Lower lobe of right lung (tissue), 2 donors: ENCODE measurements at regions not wholly inside any gene's neighbourhood (a gene's known extent, or its start where the extent isn't known, plus 50 kb on each side); places are given as distances from the start of the nearest gene placed in this dataset.
"Not testable (repeated sequence)": the region's sequence is repeated elsewhere in the genome, so short reads cannot be mapped to it uniquely, and the experiment has no call there.

Experiments used
- ATAC-seq, 2 donors: fragments of 200-7000 bp; cut with Tn5 transposase; one replicate each; pipeline ENCODE4 v1.9.1; 2020 to 2022; ENCODE audit warnings: mild to moderate bottlenecking in 2 of 2, moderate library complexity in 2 of 2
- DNase-seq: peaks from one replicate; pipeline ENCODE4 v3.0.0-alpha.2; 2020
- H3K27ac ChIP-seq: fragments of 200-600 bp; one replicate; pipeline ENCODE4 v1.8.0; 2022
- H3K27me3 ChIP-seq: fragments of 200-600 bp; one replicate; pipeline ENCODE4 v1.8.0; 2022; ENCODE audit warnings: low read depth
- H3K36me3 ChIP-seq: fragments of 200-600 bp; one replicate; pipeline ENCODE4 v1.8.0; 2022; ENCODE audit warnings: mild to moderate bottlenecking
- H3K4me1 ChIP-seq: fragments of 200-600 bp; one replicate; pipeline ENCODE4 v1.8.0; 2022
- H3K4me3 ChIP-seq: fragments of 200-600 bp; one replicate; pipeline ENCODE4 v1.8.0; 2022; ENCODE audit warnings: mild to moderate bottlenecking
- H3K9me3 ChIP-seq: fragments of 200-600 bp; one replicate; pipeline ENCODE4 v1.8.0; 2022
- intact Hi-C: fragments of 100-400 bp; cut with DNase I; formaldehyde crosslinking; loops from one replicate; pipeline ENCODE4 v1.11.0; 2022
- TF ChIP-seq, protein P1 (sequence below): fragments of 200-600 bp; IDR thresholded peaks from one replicate; pipeline ENCODE4 v1.8.0; 2022; ENCODE audit warnings: antibody characterized with exemption, mild to moderate bottlenecking
- donor health status: DM: no; HTN: yes; CAD: no; lungs with severe emphysema.

DNA sequence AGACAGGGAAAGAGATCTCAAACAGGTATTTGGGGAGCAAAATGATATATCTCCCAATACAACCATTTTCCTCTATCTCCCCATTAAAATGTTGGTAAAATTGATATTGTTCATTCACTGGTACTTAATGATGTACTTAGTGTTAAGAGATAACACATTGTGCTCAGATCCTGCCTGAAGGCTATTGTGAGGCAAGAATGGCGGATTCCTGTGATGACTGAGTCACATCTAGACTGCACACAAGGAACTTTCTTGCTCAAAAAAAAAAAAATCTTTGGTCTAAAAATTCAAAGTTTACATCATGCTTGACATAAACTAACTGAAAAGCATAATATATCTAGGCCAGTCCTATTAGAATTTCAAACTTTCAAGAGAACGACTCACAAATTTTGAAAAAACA is 171.1 kb upstream of the TTC14 start:
- Histone ChIP-seq H3K36me3 (no peaks in the 10 kb centered on the region), H3K9me3 (no peaks in the 10 kb centered on the region), H3K27me3 (no peaks in the 10 kb centered on the region), H3K4me3 (no peak overlapping the region), H3K27ac (no peak overlapping the region), H3K4me1 (no peaks in the 10 kb centered on the region)
- no peak for ATAC-seq
- DNase-seq: no peak
- intact Hi-C loops: no loop called here
- TF ChIP-seq, protein P1, sequence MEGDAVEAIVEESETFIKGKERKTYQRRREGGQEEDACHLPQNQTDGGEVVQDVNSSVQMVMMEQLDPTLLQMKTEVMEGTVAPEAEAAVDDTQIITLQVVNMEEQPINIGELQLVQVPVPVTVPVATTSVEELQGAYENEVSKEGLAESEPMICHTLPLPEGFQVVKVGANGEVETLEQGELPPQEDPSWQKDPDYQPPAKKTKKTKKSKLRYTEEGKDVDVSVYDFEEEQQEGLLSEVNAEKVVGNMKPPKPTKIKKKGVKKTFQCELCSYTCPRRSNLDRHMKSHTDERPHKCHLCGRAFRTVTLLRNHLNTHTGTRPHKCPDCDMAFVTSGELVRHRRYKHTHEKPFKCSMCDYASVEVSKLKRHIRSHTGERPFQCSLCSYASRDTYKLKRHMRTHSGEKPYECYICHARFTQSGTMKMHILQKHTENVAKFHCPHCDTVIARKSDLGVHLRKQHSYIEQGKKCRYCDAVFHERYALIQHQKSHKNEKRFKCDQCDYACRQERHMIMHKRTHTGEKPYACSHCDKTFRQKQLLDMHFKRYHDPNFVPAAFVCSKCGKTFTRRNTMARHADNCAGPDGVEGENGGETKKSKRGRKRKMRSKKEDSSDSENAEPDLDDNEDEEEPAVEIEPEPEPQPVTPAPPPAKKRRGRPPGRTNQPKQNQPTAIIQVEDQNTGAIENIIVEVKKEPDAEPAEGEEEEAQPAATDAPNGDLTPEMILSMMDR: no peak

DNA sequence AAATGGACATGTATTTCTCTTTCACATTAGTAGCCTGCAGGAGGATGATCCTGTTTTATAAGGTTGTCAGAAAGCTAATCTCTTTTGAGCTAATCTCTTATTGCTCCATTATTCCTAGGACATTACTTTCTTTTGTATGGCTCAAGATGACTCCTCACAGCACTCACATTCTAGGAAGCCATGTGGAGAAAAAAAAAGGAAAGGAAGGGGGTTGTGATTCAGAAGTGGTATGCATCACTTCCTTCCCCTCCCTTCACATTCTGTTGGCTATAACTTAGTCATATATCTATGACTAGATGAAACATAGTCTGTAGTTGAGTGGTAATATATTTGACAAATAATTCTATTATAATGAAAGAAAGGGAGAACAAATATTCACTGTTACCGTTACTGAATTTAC is 168.8 kb upstream of the TTC14 start:
- Histone ChIP-seq H3K4me1 (no peaks in the 10 kb centered on the region), H3K27ac (no peak overlapping the region), H3K27me3 (no peaks in the 10 kb centered on the region), H3K9me3 (no peaks in the 10 kb centered on the region), H3K4me3 (no peak overlapping the region), H3K36me3 (no peaks in the 10 kb centered on the region)
- TF ChIP-seq, protein P1: no peak
- intact Hi-C loops: no loop called here
- DNase-seq: no peak
- no peak for ATAC-seq

DNA sequence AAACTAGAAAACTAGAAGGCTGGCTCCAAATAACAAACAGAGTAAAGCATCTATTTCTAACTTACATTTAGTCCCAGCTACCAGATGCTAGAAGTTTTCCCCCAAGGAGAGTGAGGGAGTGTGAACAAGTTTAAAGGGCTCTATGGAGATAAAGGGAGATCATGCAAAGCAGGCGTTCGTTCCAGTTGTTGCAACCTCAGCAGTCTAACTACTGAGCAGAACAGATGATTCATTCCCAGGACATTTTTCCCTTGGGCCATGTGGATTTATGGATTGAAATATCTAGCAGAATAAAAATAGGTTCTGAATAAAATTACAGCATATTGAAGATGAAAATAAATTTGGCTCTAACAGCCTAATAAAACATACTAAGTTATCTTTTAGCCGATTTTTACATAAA is 154.8 kb upstream of the TTC14 start:
- ATAC-seq (no peak), DNase-seq (no peak)
- Histone ChIP-seq H3K27ac (no peak overlapping the region), H3K9me3 (peaks cover 3% of the 10 kb centered on the region), H3K36me3 (no peaks in the 10 kb centered on the region), H3K27me3 (no peaks in the 10 kb centered on the region), H3K4me3 (no peak overlapping the region), H3K4me1 (no peaks in the 10 kb centered on the region)
- intact Hi-C loops: no loop called here
- TF ChIP-seq, protein P1: no peak

DNA sequence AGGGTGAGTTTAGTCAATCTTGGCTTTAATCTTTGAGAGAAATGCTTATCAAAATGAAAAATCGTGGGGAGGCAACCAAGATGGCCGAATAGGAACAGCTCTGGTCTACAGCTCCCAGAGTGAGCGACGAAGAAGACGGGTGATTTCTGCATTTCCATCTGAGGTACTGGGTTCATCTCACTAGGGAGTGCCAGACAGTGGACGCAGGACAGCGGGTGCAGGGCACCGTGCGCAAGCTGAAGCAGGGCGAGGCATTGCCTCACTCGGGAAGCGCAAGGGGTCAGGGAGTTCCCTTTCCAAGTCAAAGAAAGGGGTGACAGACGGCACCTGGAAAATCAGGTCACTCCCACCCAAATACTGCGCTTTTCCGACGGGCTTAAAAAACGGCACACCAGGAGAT is 153.6 kb upstream of the TTC14 start:
- H3K9me3 ChIP-seq, ATAC-seq, H3K27ac ChIP-seq, intact Hi-C loops, H3K36me3 ChIP-seq, H3K4me1 ChIP-seq, DNase-seq, H3K4me3 ChIP-seq, H3K27me3 ChIP-seq: not testable (repeated sequence)

DNA sequence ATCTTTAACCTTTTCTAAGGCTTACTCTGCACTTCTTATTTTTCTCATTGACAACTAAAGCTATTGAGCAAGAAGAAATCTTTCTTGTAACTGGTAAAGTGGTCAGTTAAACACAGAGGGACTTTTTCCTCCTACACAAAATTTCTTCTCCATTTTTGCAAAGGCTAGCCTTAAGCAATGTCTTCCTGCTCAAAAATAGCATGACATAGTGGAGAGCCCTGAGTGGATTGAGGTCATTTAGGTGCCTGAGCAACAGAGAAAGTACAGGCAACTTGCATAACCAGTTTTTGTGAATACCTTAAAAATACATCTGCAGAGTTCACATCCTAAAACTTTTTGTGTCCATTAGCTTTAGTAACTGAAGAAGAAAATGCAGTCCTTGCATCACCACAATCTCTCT is 144.7 kb upstream of the TTC14 start:
- Histone ChIP-seq H3K27ac (no peak overlapping the region), H3K4me1 (no peaks in the 10 kb centered on the region), H3K36me3 (no peaks in the 10 kb centered on the region), H3K27me3 (no peaks in the 10 kb centered on the region), H3K9me3 (no peaks in the 10 kb centered on the region), H3K4me3 (no peak overlapping the region)
- TF ChIP-seq, protein P1: no peak
- ATAC-seq (no peak), DNase-seq (no peak)
- intact Hi-C loops: no loop called here

DNA sequence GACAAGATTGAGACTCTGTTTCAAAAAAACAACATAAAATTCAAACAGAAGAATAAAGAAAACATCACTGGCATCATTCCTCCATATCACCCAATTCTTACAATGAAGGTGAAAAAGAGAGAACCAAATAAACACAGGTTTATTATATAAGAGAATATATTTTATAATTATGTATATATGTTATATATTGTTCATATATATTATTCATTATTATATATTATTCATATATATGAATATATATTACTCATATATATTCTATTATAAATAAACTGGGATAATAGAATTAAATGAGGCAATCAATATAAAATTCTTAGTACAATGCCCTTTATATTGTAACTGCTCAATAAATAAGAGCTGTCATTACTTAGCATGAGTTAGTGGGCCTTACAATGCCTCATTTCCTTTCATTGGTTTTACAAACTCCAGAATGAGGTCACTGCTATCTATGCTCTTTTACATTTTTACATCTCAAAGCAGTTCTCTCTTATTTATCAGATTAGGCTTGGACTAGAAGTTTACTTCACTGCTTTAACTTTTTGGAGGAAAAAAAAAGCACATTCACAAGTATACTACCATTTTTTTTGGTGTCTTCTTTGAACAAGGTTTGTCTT is 135.5 kb upstream of the TTC14 start:
- no peaks in the 10 kb centered on the region for H3K27me3 ChIP-seq
- intact Hi-C loops: no loop called here
- ATAC-seq (no peak), DNase-seq (no peak)
- no peaks in the 10 kb centered on the region for H3K4me1 ChIP-seq
- no peak overlapping the region for H3K27ac ChIP-seq
- no peaks in the 10 kb centered on the region for H3K36me3 ChIP-seq
- H3K4me3 ChIP-seq: no peak overlapping the region
- TF ChIP-seq, protein P1: no peak
- H3K9me3 ChIP-seq: no peaks in the 10 kb centered on the region
